ENCODE measurements at regions not wholly inside any gene's neighbourhood (a gene's known extent, or its start where the extent isn't known, plus 50 kb on each side); places are given as distances from the start of the nearest gene placed in this dataset.

DNA sequence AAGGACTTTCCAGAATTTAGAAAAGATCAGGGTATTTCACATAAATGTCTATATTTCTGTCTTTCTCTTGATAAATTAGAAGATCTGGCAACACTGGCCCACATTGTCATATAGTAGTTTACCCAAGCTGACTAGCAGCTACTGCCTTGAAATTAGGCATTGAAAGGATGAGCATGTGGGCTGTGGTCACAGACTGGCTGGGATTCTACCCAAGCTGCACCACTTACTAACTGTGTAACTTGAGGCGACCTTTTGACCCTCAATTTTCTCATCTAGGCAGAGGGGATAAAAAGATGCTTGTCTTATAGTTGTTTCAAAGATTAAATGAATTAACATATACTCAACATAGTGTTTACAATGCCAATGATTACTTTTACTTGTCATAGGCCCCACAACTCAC, 152.7 kb upstream of the BMP2 start:
- Histone ChIP-seq H3K27me3 (ENCODE audit: control insufficient read depth in 1 of 2, insufficient read depth in 2 of 2, low read length in 2 of 2) (no peaks in the 10 kb centered on the region), H3K4me3 (ENCODE audit: low read length) (no peak overlapping the region), H3K9me3 (ENCODE audit: control insufficient read depth in 1 of 2, insufficient read depth in 1 of 2, low read length in 2 of 2) (peaks cover 0 to 5% of the 10 kb centered on the region in 2 experiments), H3K4me1 (ENCODE audit: insufficient read depth, low read length) (no peaks in the 10 kb centered on the region), H3K36me3 (ENCODE audit: insufficient read depth, low read length) (no peaks in the 10 kb centered on the region), H3K27ac (ENCODE audit: low read depth in 1 of 2, low read length in 2 of 2) (no peak overlapping the region)
- ATAC-seq (ENCODE audit: poor library complexity), result no peak
- no peak overlapping the region for H3K4me3 Mint-ChIP-seq
- no peaks in the 10 kb centered on the region for H3K36me3 Mint-ChIP-seq (ENCODE audit: low read depth)
- no peaks in the 10 kb centered on the region for H3K4me1 Mint-ChIP-seq (ENCODE audit: low read depth)
- ChIA-PET POLR2A (no interaction called here), CTCF (no interaction called here)
- H3K27ac Mint-ChIP-seq, result no peak overlapping the region
- H3K9me3 Mint-ChIP-seq, result peaks cover 6% of the 10 kb centered on the region
- intact Hi-C loops (cut with DNase I, micrococcal nuclease), result no loop called here
- TF ChIP-seq CTCF (IDR thresholded peaks at IDR 0.05), result no peak
- no peaks in the 10 kb centered on the region for H3K27me3 Mint-ChIP-seq
- DNase-seq, result no peak

DNA sequence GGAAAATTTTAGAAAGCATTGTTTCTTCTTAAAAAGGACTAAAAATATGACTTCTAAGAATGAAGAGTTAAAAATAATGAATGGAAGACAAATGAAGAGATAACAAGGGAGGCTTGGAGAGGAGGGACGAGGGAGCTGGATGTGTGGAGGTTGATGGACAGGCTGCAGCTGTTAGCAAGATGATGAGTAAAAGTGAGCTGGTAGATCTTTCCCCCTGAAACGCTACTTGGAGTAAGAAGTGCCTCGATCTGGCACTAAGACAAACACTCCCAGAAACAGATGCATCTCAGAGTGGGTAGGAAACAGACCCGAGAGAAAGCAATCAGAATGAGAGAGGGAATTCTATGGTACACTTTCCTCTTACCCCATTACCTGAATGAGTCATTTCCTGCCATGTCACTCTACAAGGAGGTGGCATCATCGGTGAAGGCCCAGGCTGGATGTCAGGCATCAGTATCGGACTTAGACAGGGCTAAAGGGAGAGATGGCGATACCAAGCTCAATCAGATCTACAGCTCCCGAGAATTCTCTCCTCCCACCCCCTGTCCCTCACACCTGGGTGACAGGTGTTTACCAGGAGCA, 154.1 kb upstream of the BMP2 start:
- H3K36me3 ChIP-seq (ENCODE audit: insufficient read depth, low read length), result no peaks in the 10 kb centered on the region
- Mint-ChIP-seq H3K27ac (no peak overlapping the region), H3K4me1 (ENCODE audit: low read depth) (no peaks in the 10 kb centered on the region), H3K9me3 (peaks cover 6% of the 10 kb centered on the region), H3K27me3 (no peaks in the 10 kb centered on the region), H3K36me3 (ENCODE audit: low read depth) (no peaks in the 10 kb centered on the region), H3K4me3 (no peak overlapping the region)
- ChIA-PET CTCF (no interaction called here), POLR2A (no interaction called here)
- DNase-seq, result no peak
- ATAC-seq (ENCODE audit: poor library complexity), result no peak
- no peaks in the 10 kb centered on the region for H3K4me1 ChIP-seq (ENCODE audit: insufficient read depth, low read length)
- intact Hi-C loops (cut with DNase I, micrococcal nuclease), result no loop called here
- no peak overlapping the region for H3K27ac ChIP-seq (ENCODE audit: low read depth in 1 of 2, low read length in 2 of 2)
- peaks cover 0 to 5% of the 10 kb centered on the region in 2 experiments for H3K9me3 ChIP-seq (ENCODE audit: control insufficient read depth in 1 of 2, insufficient read depth in 1 of 2, low read length in 2 of 2)
- H3K4me3 ChIP-seq (ENCODE audit: low read length), result no peak overlapping the region
- TF ChIP-seq CTCF (IDR thresholded peaks at IDR 0.05), result no peak
- no peaks in the 10 kb centered on the region for H3K27me3 ChIP-seq (ENCODE audit: control insufficient read depth in 1 of 2, insufficient read depth in 2 of 2, low read length in 2 of 2)

DNA sequence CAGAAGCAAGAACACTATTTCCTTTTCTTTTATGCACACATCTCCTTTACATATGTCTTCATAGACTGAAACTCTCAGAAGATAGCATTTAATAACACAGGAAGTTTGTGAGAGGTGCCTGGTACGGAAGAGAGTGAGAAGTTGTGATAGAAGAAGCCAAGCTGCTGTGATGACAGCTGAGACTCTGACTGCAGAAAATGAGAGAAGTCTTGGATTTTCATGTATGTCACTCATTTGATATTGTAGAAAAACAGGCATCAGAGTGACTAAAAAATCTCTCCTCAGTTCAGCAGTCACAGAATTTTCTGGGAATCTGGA, 154.9 kb upstream of the BMP2 start:
- no peak overlapping the region for H3K27ac Mint-ChIP-seq
- no peak overlapping the region for H3K4me3 Mint-ChIP-seq
- H3K27me3 Mint-ChIP-seq, result no peaks in the 10 kb centered on the region
- intact Hi-C loops (cut with DNase I, micrococcal nuclease), result no loop called here
- ATAC-seq (ENCODE audit: poor library complexity) (no peak), DNase-seq (no peak)
- no peak for TF ChIP-seq CTCF (IDR thresholded peaks at IDR 0.05)
- H3K36me3 Mint-ChIP-seq (ENCODE audit: low read depth), result no peaks in the 10 kb centered on the region
- ChIA-PET POLR2A (no interaction called here), CTCF (no interaction called here)
- Histone ChIP-seq H3K36me3 (ENCODE audit: insufficient read depth, low read length) (no peaks in the 10 kb centered on the region), H3K4me3 (ENCODE audit: low read length) (no peak overlapping the region), H3K27ac (ENCODE audit: low read depth in 1 of 2, low read length in 2 of 2) (no peak overlapping the region), H3K9me3 (ENCODE audit: control insufficient read depth in 1 of 2, insufficient read depth in 1 of 2, low read length in 2 of 2) (peaks cover 0 to 5% of the 10 kb centered on the region in 2 experiments), H3K27me3 (ENCODE audit: control insufficient read depth in 1 of 2, insufficient read depth in 2 of 2, low read length in 2 of 2) (no peaks in the 10 kb centered on the region), H3K4me1 (ENCODE audit: insufficient read depth, low read length) (no peaks in the 10 kb centered on the region)
- H3K9me3 Mint-ChIP-seq, result peaks cover 6% of the 10 kb centered on the region
- H3K4me1 Mint-ChIP-seq (ENCODE audit: low read depth), result no peaks in the 10 kb centered on the region
